ENCODE measurements at regions not wholly inside any gene's neighbourhood (a gene's known extent, or its start where the extent isn't known, plus 50 kb on each side); places are given as distances from the start of the nearest gene placed in this dataset.

- Histone ChIP-seq H3K4me3 (no peak overlapping the region), H3K27ac (no peak overlapping the region)
- no peak for DNase-seq (ENCODE audit: low spot score)
- no peak for TF ChIP-seq CTCF (IDR thresholded peaks at IDR 0.05)
Observed at GRCh38 chr10:35844686-35845085, 202.6 kb upstream of the FZD8 start.

GRCh38 chr10:35843524-35844181 lies 201.6 kb upstream of the FZD8 start:
- TF ChIP-seq CTCF (IDR thresholded peaks at IDR 0.05), result no peak
- no peak for DNase-seq (ENCODE audit: low spot score)
- H3K4me3 ChIP-seq, result peak overlapping the region; percentile 26

GRCh38 chr10:35838054-35838453 lies 196.0 kb upstream of the FZD8 start:
- H3K27ac ChIP-seq, result no peak overlapping the region
- no peak for TF ChIP-seq CTCF (IDR thresholded peaks at IDR 0.05)
- no peak overlapping the region for H3K4me3 ChIP-seq
- DNase-seq (ENCODE audit: low spot score), result no peak

More at GRCh38 chr10:35843524-35844181, 201.6 kb upstream of the FZD8 start:
- H3K27ac ChIP-seq, result no peak overlapping the region

- Histone ChIP-seq H3K27ac (no peak overlapping the region), H3K4me3 (no peak overlapping the region)
- DNase-seq (ENCODE audit: low spot score), result no peak
- no peak for TF ChIP-seq CTCF (IDR thresholded peaks at IDR 0.05)
Observed at GRCh38 chr10:35835545-35835944, 193.4 kb upstream of the FZD8 start.

GRCh38 chr10:35834877-35835494 lies 192.9 kb upstream of the FZD8 start:
- no peak for DNase-seq (ENCODE audit: low spot score)
- Histone ChIP-seq H3K27ac (no peak overlapping the region), H3K4me3 (no peak overlapping the region)
- no peak for TF ChIP-seq CTCF (IDR thresholded peaks at IDR 0.05)

- no peak overlapping the region for H3K4me3 ChIP-seq
- H3K27ac ChIP-seq, result no peak overlapping the region
- no peak for TF ChIP-seq CTCF (IDR thresholded peaks at IDR 0.05)
- no peak for DNase-seq (ENCODE audit: low spot score)
Observed at GRCh38 chr10:35827783-35828182, 185.7 kb upstream of the FZD8 start.

GRCh38 chr10:35824704-35825103 lies 182.6 kb upstream of the FZD8 start:
- no peak for DNase-seq (ENCODE audit: low spot score)
- no peak for TF ChIP-seq CTCF (IDR thresholded peaks at IDR 0.05)
- Histone ChIP-seq H3K4me3 (no peak overlapping the region), H3K27ac (peak overlapping the region in 1 of 2 donors; percentile 59)
